ENCODE measurements at regions not wholly inside any gene's neighbourhood (a gene's known extent, or its start where the extent isn't known, plus 50 kb on each side); places are given as distances from the start of the nearest gene placed in this dataset.
"Not testable (repeated sequence)": the region's sequence is repeated elsewhere in the genome, so short reads cannot be mapped to it uniquely, and the experiment has no call there.

- DNase-seq (ENCODE audit: low read depth in 1 of 2, low spot score in 2 of 2); H3K18ac ChIP-seq (ENCODE audit: extremely low read depth, low read length); H4K8ac ChIP-seq (ENCODE audit: extremely low read depth, insufficient read depth, low read length); H3K56ac ChIP-seq (replicated peaks; ENCODE audit: insufficient read length, low read depth, low read length); H3K4ac ChIP-seq (replicated peaks; ENCODE audit: insufficient read length, low read depth, low read length); H2BK12ac ChIP-seq (ENCODE audit: low read depth, low read length); H3K79me2 ChIP-seq (ENCODE audit: control insufficient read depth in 1 of 2, insufficient read depth in 2 of 2, low read length in 2 of 2); H3K4me1 ChIP-seq (replicated peaks in 1 of 4; ENCODE audit: control insufficient read depth in 3 of 4, insufficient read depth in 4 of 4, low read length in 3 of 4); H2AFZ ChIP-seq (ENCODE audit: low read length); H3K9ac ChIP-seq (replicated peaks in 1 of 4; ENCODE audit: extremely low read depth in 1 of 4, low read depth in 3 of 4, low read length in 3 of 4); H2BK15ac ChIP-seq (ENCODE audit: low read length); H4K91ac ChIP-seq (replicated peaks; ENCODE audit: insufficient read length, low read length); H3K9me3 ChIP-seq (ENCODE audit: insufficient read depth in 2 of 2, low read depth in 1 of 2, low read length in 1 of 2); H3K79me1 ChIP-seq (ENCODE audit: low read depth, low read length); H4K5ac ChIP-seq (ENCODE audit: insufficient read length, low read depth, low read length); POLR2A ChIA-PET (ENCODE audit: partially characterized antibody); H2BK120ac ChIP-seq (replicated peaks; ENCODE audit: low read depth, low read length); H3K23ac ChIP-seq (ENCODE audit: insufficient read length); H3K4me2 ChIP-seq (ENCODE audit: insufficient read depth in 1 of 2, low read depth in 2 of 2, low read length in 2 of 2); H2BK5ac ChIP-seq (ENCODE audit: low read depth, low read length); H3K23me2 ChIP-seq (ENCODE audit: low read depth, low read length); CTCF ChIA-PET (ENCODE audit: partially characterized antibody); H3K36me3 ChIP-seq (ENCODE audit: control insufficient read depth in 2 of 4, insufficient read depth in 4 of 4, low read length in 3 of 4); H3K27me3 ChIP-seq (replicated peaks in 1 of 4; ENCODE audit: control insufficient read depth in 3 of 4, extremely low read depth in 1 of 4, insufficient read depth in 3 of 4, low read length in 3 of 4); H3K4me3 ChIP-seq (ENCODE audit: extremely low read depth in 1 of 4, insufficient read depth in 2 of 4, low read depth in 3 of 4, low read length in 4 of 4); FAIRE-seq; H4K20me1 ChIP-seq (replicated peaks in 1 of 2; ENCODE audit: control insufficient read depth in 1 of 2, insufficient read depth in 2 of 2, low read length in 2 of 2); H2BK20ac ChIP-seq (ENCODE audit: low read length); H3K14ac ChIP-seq (ENCODE audit: insufficient read length); H3K27ac ChIP-seq (ENCODE audit: low read depth, low read length); H2AK5ac ChIP-seq (ENCODE audit: low read depth, low read length): not testable (repeated sequence)
- WGBS, 2 experiments (ENCODE audit: extremely low coverage in 1 of 2, insufficient coverage in 1 of 2, insufficient read length in 1 of 2, insufficient replicate concordance in 2 of 2, low coverage in 1 of 2, low lambda C conversion rate in 2 of 2, missing lambda C conversion rate in 1 of 2): 76% methylated on average over 5 of the region's 5 CpGs; no CpG with 5 or more reads in 1 of the 2 experiments
Observed at GRCh38 chr7:65620216-65620615, 246.6 kb downstream of the ZNF92 start.

Data from H1 (cell line).